LoVo (cell line): ENCODE measurements at regions not wholly inside any gene's neighbourhood (a gene's known extent, or its start where the extent isn't known, plus 50 kb on each side); places are given as distances from the start of the nearest gene placed in this dataset.
"Not testable (repeated sequence)": the region's sequence is repeated elsewhere in the genome, so short reads cannot be mapped to it uniquely, and the experiment has no call there.

Experiments used
- DNase-seq: peaks from one replicate; pipeline ENCODE4 v3.0.0-alpha.2; 2016; ENCODE audit warnings: low spot score

GRCh38 chr18:25557011-25557410 is 205.0 kb upstream of the ZNF521 start:
- DNase-seq, result no peak

DNA sequence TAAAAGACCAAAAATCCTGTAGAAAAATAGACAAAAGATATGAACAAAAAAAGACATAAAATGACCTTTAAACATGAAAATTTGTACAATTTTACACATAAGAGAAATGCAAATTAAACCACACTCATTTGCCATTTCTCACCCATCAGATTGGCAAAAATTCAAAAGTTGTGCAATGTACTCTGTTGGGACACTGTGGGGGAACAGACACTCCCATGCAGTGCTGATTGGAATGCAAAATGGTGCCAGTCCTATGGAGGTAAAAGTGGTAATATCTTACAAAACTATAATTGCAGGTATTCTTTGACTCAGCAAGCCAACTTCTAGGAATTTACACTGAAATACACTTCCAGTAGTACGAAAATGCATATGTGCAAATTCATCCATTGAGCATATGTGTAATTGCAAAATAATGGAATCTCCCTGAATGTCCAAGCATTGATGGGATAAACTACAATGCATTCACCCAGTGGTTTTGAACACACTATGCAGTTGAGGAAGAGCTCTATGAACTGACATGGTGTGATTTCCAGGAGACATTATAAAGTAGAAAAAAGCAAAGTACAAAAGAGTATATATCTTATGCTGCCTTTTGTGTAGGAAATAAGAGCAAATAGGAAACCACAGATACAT is 201.8 kb upstream of the ZNF521 start:
- DNase-seq, result no peak

- DNase-seq, result no peak
Observed at GRCh38 chr18:25544546-25545287, 192.8 kb upstream of the ZNF521 start.

DNA sequence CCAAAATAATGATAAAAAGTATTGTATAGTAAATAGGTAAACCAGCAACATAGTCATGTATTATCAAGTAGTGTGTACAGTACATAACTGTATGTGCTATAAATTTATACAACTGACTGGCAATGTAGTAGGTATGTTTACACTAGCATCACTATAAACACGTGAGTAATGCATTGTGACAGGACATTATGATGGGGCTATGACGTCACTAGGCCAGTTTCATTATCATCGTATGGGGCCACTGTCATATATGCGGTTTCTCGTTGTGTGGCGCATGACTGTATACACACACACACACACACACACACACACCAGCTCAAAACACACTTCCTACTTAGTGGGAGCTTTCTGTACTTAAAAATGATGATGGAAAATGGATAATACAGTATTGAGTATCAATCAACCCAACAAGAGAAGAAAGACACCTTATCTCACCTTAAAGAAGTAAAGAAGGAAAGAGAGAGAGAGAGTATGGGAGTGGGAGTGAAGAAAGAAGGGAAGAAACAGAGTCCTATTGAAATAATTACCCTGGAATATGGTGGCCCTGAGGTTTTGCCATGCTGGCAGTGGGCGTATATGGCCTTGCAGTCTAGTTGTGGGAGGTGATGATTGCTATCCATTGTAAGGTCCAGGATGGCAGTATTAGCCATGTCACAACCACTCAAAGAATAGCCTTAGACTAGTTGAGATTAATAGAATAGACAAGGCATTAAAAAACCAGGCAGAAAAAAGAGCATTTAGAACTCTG is 186.4 kb upstream of the ZNF521 start:
- DNase-seq, result no peak

DNA sequence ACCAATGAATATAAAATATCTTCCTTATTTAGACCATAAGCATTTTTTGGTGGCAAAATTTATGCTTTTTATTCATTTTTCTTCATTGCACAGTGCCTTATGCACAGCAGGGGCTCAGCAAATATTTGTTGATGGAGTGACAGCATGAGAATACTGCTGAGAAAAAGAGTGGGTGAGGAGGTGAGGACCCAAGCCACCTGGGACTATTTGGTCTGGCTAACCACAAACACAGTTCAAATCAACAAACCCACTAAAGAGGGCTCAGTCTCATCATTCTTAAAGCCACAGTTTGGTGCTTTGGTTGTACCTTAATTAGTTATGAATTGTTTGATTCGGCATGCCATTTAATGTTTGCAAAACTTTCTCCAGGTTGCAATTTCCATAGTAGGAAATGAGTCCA is 183.5 kb upstream of the ZNF521 start:
- DNase-seq, result no peak

GRCh38 chr18:25534401-25534800 is 182.4 kb upstream of the ZNF521 start:
- DNase-seq, result no peak

- DNase-seq, result no peak
Observed at GRCh38 chr18:25533218-25533617, 181.3 kb upstream of the ZNF521 start.

- no peak for DNase-seq
Observed at GRCh38 chr18:25531207-25531606, 179.2 kb upstream of the ZNF521 start.

DNA sequence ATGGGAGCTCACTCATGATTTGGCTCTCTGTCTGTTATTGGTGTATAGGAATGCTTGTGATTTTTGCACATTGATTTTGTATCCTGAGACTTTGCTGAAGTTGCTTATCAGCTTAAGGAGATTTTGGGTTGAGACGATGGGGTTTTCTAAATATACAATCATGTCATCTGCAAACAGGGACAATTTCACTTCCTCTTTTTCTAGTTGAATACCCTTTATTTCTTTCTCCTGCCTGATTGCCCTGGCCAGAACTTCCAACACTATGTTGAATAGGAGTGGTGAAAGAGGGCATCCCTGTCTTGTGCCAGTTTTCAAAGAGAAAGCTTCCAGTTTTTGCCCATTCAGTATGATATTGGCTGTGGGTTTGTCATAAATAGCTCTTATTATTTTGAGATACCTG is 173.8 kb upstream of the ZNF521 start:
- not testable (repeated sequence) for DNase-seq

DNA sequence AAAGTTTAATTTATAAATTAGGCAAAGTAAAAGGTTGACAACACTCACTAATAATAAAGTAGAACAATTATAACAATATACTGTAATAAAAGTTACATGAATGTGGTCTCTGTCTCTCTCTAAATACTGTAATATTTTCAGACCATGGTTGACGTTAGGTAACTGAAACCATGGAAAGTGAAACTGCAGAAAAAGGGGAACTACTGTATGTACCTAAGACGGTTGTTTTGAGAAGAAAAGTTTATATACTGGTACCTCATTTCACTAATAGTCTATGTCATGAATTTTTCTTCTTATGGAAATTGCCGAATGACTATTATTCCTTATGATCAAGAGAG is 166.7 kb upstream of the ZNF521 start:
- DNase-seq, result no peak

GRCh38 chr18:25517881-25518715 is 166.1 kb upstream of the ZNF521 start:
- DNase-seq, result no peak

DNA sequence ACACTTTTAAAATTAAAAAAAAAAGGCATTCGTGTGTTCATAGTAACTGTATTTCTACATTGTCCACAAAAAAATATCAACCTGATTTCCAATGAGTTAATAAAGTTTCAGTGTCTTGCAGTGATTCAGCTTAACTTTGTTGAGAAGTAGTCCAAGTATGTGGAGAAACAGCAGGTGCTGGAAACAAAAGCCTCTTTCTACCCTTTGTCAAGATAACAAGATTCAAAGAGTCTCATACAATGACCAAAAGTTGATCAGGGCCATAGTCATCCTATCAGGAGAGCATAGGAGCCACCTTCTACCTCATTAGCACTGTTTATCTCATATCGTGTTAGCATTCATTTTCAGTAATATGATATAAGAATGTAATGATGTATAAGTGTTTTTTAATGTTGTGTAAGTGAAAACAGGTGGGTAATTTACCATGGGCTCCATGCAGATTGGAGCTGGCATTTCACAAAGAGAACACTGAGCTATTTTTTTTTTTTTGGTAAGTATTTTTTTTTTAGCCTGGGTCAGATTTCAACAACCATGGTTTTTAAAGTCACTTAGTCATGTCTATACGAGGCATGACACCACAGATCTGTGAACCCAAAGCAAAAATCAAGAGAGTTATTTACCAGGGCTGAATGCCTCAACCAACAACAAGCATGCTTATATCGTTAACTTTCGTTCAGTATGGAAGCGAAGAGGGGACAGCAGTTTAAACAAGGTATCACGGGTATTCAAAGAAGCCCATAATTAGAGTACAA is 165.0 kb upstream of the ZNF521 start:
- no peak for DNase-seq

- no peak for DNase-seq
Observed at GRCh38 chr18:25516121-25516520, 164.2 kb upstream of the ZNF521 start.

GRCh38 chr18:25510096-25510495 is 158.1 kb upstream of the ZNF521 start:
- no peak for DNase-seq

GRCh38 chr18:25503567-25504081 is 151.7 kb upstream of the ZNF521 start:
- DNase-seq, result peak; percentile 33

- DNase-seq, result no peak
Observed at GRCh38 chr18:25497151-25497794, 145.3 kb upstream of the ZNF521 start.

GRCh38 chr18:25496544-25496943 is 144.6 kb upstream of the ZNF521 start:
- no peak for DNase-seq

- no peak for DNase-seq
Observed at GRCh38 chr18:25495606-25496005, 143.6 kb upstream of the ZNF521 start.

DNA sequence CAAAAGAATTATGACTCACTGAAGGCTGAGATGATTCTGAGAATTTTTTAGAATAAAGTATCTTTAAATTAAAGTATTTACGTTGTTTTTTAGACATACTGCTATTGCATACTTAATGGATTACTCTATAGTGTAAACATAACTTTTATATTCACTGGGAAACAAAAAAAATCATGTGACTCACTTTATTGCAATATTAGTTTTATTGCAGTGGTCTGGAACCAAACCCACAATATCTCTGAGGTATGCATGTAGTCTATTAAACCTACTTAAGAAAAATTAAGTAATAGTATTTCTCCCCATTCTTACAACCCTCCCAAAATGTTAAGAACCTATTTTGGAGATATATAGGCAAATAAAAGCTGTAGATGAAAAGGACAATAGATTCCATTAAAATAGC is 142.9 kb upstream of the ZNF521 start:
- DNase-seq, result no peak

DNA sequence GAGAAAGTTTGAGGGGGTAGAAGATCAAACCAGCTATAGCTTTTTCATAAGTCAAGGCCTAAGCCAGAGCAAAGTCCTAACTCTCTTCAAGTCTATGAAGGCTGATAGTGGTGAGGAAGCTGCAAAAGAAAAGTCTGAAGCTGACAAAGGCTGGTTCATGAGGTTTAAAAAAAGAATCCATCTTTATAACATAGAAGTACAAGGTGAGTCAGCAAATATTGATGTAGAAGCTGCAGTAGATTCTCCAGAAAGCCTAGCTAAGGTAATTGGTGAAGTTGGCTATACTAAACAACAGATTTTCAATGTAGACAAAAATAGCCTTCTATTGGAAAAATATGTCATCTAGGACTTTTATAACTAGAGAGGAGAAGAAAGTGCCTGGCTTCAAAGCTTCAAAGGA is 141.4 kb upstream of the ZNF521 start:
- no peak for DNase-seq

- DNase-seq, result no peak
Observed at GRCh38 chr18:25490316-25490715, 138.3 kb upstream of the ZNF521 start.
